ENCODE measurements at regions not wholly inside any gene's neighbourhood (a gene's known extent, or its start where the extent isn't known, plus 50 kb on each side); places are given as distances from the start of the nearest gene placed in this dataset.
A peak's percentile ranks its signal among the peaks of the same experiment; 100 is the strongest.

DNA sequence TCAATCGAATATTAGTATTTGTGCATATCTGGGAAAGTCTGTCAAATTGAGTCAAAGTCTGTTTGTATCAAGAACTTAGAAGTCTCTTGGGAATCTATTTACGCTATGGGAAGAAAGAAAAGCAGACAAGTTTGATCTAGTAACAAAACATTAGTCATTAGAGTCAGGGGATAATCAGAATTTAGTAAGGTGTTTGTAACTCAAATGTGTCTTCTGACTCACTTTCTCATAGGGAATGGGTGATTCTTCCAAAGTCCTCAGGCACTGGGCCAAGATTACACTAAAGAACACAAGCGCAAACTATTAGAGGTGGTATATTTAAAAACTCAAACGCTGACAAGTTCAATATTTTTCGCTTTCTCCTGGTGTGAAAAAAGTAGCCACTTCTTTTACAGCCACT lies 926.5 kb downstream of the PDHA2 start:
- no peaks in the 10 kb centered on the region for H3F3A ChIP-seq (replicated peaks; ENCODE audit: low read depth)
- no peaks in the 10 kb centered on the region for H3K79me2 ChIP-seq (replicated peaks; ENCODE audit: insufficient read depth)
- peaks cover 12% of the 10 kb centered on the region; the same call in 2 of the 3 replicates for H3K9me3 Mint-ChIP-seq
- no peak overlapping the region for H3K4me3 Mint-ChIP-seq
- H3K4me2 ChIP-seq, result no peak overlapping the region
- DNase-seq (ENCODE audit: low spot score) (no peak), ATAC-seq (no peak)
- TF ChIP-seq EZH2 (IDR thresholded peaks at IDR 0.05; ENCODE audit: low read depth, unreplicated experiment), result no peak
- TF ChIP-seq STAT1 (IDR thresholded peaks at IDR 0.05; ENCODE audit: unreplicated experiment), result no peak
- TF ChIP-seq NANOG (IDR thresholded peaks at IDR 0.05; ENCODE audit: borderline replicate concordance), result no peak
- TF ChIP-seq JUNB (IDR thresholded peaks at IDR 0.05; ENCODE audit: unreplicated experiment), result no peak
- no peak for TF ChIP-seq ZNF114 (CRISPR knock-in tag; IDR thresholded peaks at IDR 0.05)
- no peak for TF ChIP-seq CTCF (conservative IDR thresholded peaks at IDR 0.05; ENCODE audit: low read depth in 2 of 2)
- H3K4me3 ChIP-seq, result no peak overlapping the region
- peaks cover 3% of the 10 kb centered on the region; the same call in 2 of the 3 replicates for H3K4me1 Mint-ChIP-seq
- no peaks in the 10 kb centered on the region for H3K4me1 ChIP-seq (ENCODE audit: insufficient read depth)
- no peak overlapping the region for H3K27ac ChIP-seq (ENCODE audit: low read depth)
- 0 out of 2 replicates have a peak overlapping the region, but pooled peaks have one; percentile 21 for H2AFZ ChIP-seq
- H3K9me2 ChIP-seq (ENCODE audit: insufficient read depth), result peaks cover 6% of the 10 kb centered on the region
- peaks cover 11% of the 10 kb centered on the region for H3K36me3 Mint-ChIP-seq (ENCODE audit: low read depth)
- H3K27ac Mint-ChIP-seq, result no peak overlapping the region
- no peaks in the 10 kb centered on the region for H3K36me3 ChIP-seq (ENCODE audit: insufficient read depth)
- no peaks in the 10 kb centered on the region for H4K20me1 ChIP-seq (replicated peaks; ENCODE audit: insufficient read depth)
- no peaks in the 10 kb centered on the region for H3K27me3 ChIP-seq (ENCODE audit: insufficient read depth)
- peaks cover 8% of the 10 kb centered on the region for H3K27me3 Mint-ChIP-seq (ENCODE audit: insufficient read depth, low read depth, poor library complexity)

DNA sequence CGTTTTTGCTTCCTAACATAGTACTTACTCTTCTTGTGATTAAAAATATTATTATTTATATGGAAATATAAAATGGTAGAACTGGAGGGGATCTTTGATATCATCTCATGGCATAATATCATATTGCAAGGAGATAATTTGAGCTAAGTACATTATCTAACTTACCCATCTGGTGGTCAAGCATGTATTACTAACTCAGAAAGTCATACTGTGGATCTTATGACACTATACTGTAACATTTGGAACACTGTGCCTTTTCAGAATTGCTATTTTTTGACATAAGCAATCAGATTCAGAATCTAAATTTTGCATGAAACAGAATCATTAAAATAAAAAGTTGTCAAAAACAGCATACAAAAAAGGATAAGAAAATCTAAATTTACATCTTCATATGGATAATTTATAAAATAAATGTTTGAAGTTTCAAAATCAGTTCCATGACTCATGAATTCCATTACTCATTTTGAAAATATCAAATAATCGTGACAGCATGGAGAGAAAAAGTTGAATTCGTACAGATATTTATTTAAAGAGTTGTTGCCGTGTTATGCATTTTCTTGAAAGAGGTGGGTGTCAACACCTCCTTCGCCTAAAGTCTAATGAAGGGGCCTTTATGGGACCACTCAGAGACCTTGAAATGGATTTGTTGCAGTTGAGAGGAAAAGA lies 928.1 kb downstream of the PDHA2 start:
- Mint-ChIP-seq H3K27ac (no peak overlapping the region), H3K36me3 (ENCODE audit: low read depth) (peaks cover 3% of the 10 kb centered on the region; the same call in 1 of the 3 replicates), H3K4me1 (peaks cover 3% of the 10 kb centered on the region; the same call in 2 of the 3 replicates), H3K4me3 (no peak overlapping the region), H3K27me3 (ENCODE audit: insufficient read depth, low read depth, poor library complexity) (peaks cover 6% of the 10 kb centered on the region), H3K9me3 (peaks cover 5% of the 10 kb centered on the region; the same call in 1 of the 3 replicates)
- Histone ChIP-seq H3K27me3 (ENCODE audit: insufficient read depth) (no peaks in the 10 kb centered on the region), H3K4me2 (no peak overlapping the region), H4K20me1 (replicated peaks; ENCODE audit: insufficient read depth) (no peaks in the 10 kb centered on the region), H3K4me3 (no peak overlapping the region), H3K9me2 (ENCODE audit: insufficient read depth) (peaks cover 6% of the 10 kb centered on the region), H3K27ac (ENCODE audit: low read depth) (no peak overlapping the region), H3K79me2 (replicated peaks; ENCODE audit: insufficient read depth) (no peaks in the 10 kb centered on the region), H3K36me3 (ENCODE audit: insufficient read depth) (no peaks in the 10 kb centered on the region), H2AFZ (no peak overlapping the region), H3K4me1 (ENCODE audit: insufficient read depth) (no peaks in the 10 kb centered on the region), H3F3A (replicated peaks; ENCODE audit: low read depth) (no peaks in the 10 kb centered on the region)
- ATAC-seq (no peak), DNase-seq (ENCODE audit: low spot score) (no peak)
- TF ChIP-seq JUNB (IDR thresholded peaks at IDR 0.05; ENCODE audit: unreplicated experiment) (no peak), NANOG (IDR thresholded peaks at IDR 0.05; ENCODE audit: borderline replicate concordance) (no peak), POLR2AphosphoS5 (IDR thresholded peaks at IDR 0.05; ENCODE audit: low read depth) (no peak), ZNF462 (CRISPR knock-in tag; IDR thresholded peaks at IDR 0.05) (no peak), ZNF331 (CRISPR knock-in tag; IDR thresholded peaks at IDR 0.05; ENCODE audit: low read depth) (no peak), STAT1 (IDR thresholded peaks at IDR 0.05; ENCODE audit: unreplicated experiment) (no peak), ZNF114 (CRISPR knock-in tag; IDR thresholded peaks at IDR 0.05) (no peak), CTCF (conservative IDR thresholded peaks at IDR 0.05; ENCODE audit: low read depth in 2 of 2) (no peak), EZH2 (IDR thresholded peaks at IDR 0.05; ENCODE audit: low read depth, unreplicated experiment) (no peak), CREB1 (CRISPR knock-in tag; IDR thresholded peaks at IDR 0.05; ENCODE audit: low read depth) (no peak)

All from GM23338 (cell line).